WTC11 (cell line): ENCODE measurements at regions not wholly inside any gene's neighbourhood (a gene's known extent, or its start where the extent isn't known, plus 50 kb on each side); places are given as distances from the start of the nearest gene placed in this dataset.

Source experiments
- ATAC-seq: fragments of 200-7000 bp; cut with Tn5 transposase; 2 replicates; pipeline ENCODE4 v1.10.0; 2021; ENCODE audit warnings: mild to moderate bottlenecking, moderate library complexity
- CTCF ChIA-PET: fragments of 300-600 bp; sonication (Branson Sonifier 250); formaldehyde crosslinking; loops from one replicate; lab custom pipeline; 2021; ENCODE audit warnings: antibody characterized with exemption; lab: Charles Lee
- POLR2A ChIA-PET: fragments of 350-600 bp; sonication (Branson Sonifier 250); formaldehyde crosslinking; loops from one replicate; lab custom pipeline; 2021; ENCODE audit warnings: antibody characterized with exemption; lab: Charles Lee
- DNase-seq: peaks from one replicate; pipeline ENCODE4 v3.0.0; 2021; ENCODE audit warnings: low spot score
- H3K27ac Mint-ChIP-seq: 2 replicates; pipeline ENCODE4 v1.8.0; 2021; ENCODE audit warnings: mixed read lengths
- H3K27me3 Mint-ChIP-seq: 2 replicates; pipeline ENCODE4 v1.8.0; 2021; ENCODE audit warnings: low read depth, mild to moderate bottlenecking, moderate library complexity, mixed read lengths
- H3K36me3 Mint-ChIP-seq: 2 replicates; pipeline ENCODE4 v1.8.0; 2021; ENCODE audit warnings: mixed read lengths
- H3K4me1 Mint-ChIP-seq: 2 replicates; pipeline ENCODE4 v1.8.0; 2022; ENCODE audit warnings: mixed read lengths
- H3K4me3 Mint-ChIP-seq: 2 replicates; pipeline ENCODE4 v1.8.0; 2021; ENCODE audit warnings: mild to moderate bottlenecking, moderate library complexity, mixed read lengths
- H3K9me3 Mint-ChIP-seq: 2 replicates; pipeline ENCODE4 v1.8.0; 2021; ENCODE audit warnings: mixed read lengths
- AFF4 ChIP-seq: sonication (generic); formaldehyde crosslinking; IDR thresholded peaks from 2 replicates; pipeline ENCODE4 v1.8.1; 2023; ENCODE audit warnings: mild to moderate bottlenecking, missing genetic modification reagents, borderline replicate concordance
- ATF1 ChIP-seq: sonication (generic); formaldehyde crosslinking; IDR thresholded peaks from 2 replicates; pipeline ENCODE4 v1.8.1; 2023; ENCODE audit warnings: mild to moderate bottlenecking, moderate library complexity, missing genetic modification reagents
- E2F5 ChIP-seq: sonication (generic); formaldehyde crosslinking; IDR thresholded peaks from 2 replicates; pipeline ENCODE4 v1.8.1; 2022; ENCODE audit warnings: mild to moderate bottlenecking, moderate library complexity, missing genetic modification reagents
- ETV6 ChIP-seq: sonication (generic); formaldehyde crosslinking; IDR thresholded peaks from 2 replicates; pipeline ENCODE4 v1.8.1; 2022; ENCODE audit warnings: mild to moderate bottlenecking, missing genetic modification reagents
- FOXP4 ChIP-seq: sonication (generic); formaldehyde crosslinking; IDR thresholded peaks from 2 replicates; pipeline ENCODE4 v1.8.0; 2022; ENCODE audit warnings: mild to moderate bottlenecking, missing genetic modification reagents
- GABPB1 ChIP-seq: sonication (generic); formaldehyde crosslinking; IDR thresholded peaks from 2 replicates; pipeline ENCODE4 v1.8.1; 2023; ENCODE audit warnings: mild to moderate bottlenecking, missing genetic modification reagents
- GRHL2 ChIP-seq: fragments of 250-450 bp; sonication (Bioruptor Pico); IDR thresholded peaks from 2 replicates; pipeline ENCODE4 v1.8.0; 2022; ENCODE audit warnings: mild to moderate bottlenecking, moderate library complexity; ENCODE audit not compliant: insufficient replicate concordance, severe bottlenecking
- IRF1 ChIP-seq: sonication (generic); formaldehyde crosslinking; IDR thresholded peaks from 2 replicates; pipeline ENCODE4 v1.8.0; 2023; ENCODE audit warnings: missing genetic modification reagents
- JAZF1 ChIP-seq: fragments of 250-450 bp; sonication (Bioruptor Pico); IDR thresholded peaks from 2 replicates; pipeline ENCODE4 v1.9.0; 2021; ENCODE audit warnings: moderate library complexity, mild to moderate bottlenecking, inconsistent platforms
- JUN ChIP-seq: sonication (generic); formaldehyde crosslinking; IDR thresholded peaks from 2 replicates; pipeline ENCODE4 v1.8.0; 2023; ENCODE audit warnings: mild to moderate bottlenecking, missing genetic modification reagents
- MAX ChIP-seq: sonication (generic); formaldehyde crosslinking; IDR thresholded peaks from 2 replicates; pipeline ENCODE4 v1.8.0; 2022; ENCODE audit warnings: mild to moderate bottlenecking, missing genetic modification reagents
- MLX ChIP-seq: sonication (generic); formaldehyde crosslinking; IDR thresholded peaks from 2 replicates; pipeline ENCODE4 v1.8.1; 2023; ENCODE audit warnings: mild to moderate bottlenecking, missing genetic modification reagents, moderate library complexity
- MYBL2 ChIP-seq: sonication (generic); formaldehyde crosslinking; IDR thresholded peaks from 2 replicates; pipeline ENCODE4 v1.8.1; 2023; ENCODE audit warnings: mild to moderate bottlenecking, moderate library complexity, missing genetic modification reagents
- OVOL2 ChIP-seq: fragments of 250-450 bp; sonication (Bioruptor Pico); IDR thresholded peaks from 2 replicates; pipeline ENCODE4 v1.9.0; 2021; ENCODE audit warnings: mild to moderate bottlenecking, borderline replicate concordance
- SMAD4 ChIP-seq: sonication (generic); formaldehyde crosslinking; IDR thresholded peaks from 2 replicates; pipeline ENCODE4 v1.8.0; 2022; ENCODE audit warnings: mild to moderate bottlenecking, missing genetic modification reagents
- ZBTB21 ChIP-seq: sonication (generic); formaldehyde crosslinking; IDR thresholded peaks from 2 replicates; pipeline ENCODE4 v1.8.1; 2023; ENCODE audit warnings: mild to moderate bottlenecking, missing genetic modification reagents, borderline replicate concordance
- ZNF263 ChIP-seq: sonication (generic); formaldehyde crosslinking; IDR thresholded peaks from 2 replicates; pipeline ENCODE4 v1.8.1; 2022; ENCODE audit warnings: low read depth, mild to moderate bottlenecking, moderate library complexity, missing genetic modification reagents
- ZNF281 ChIP-seq: sonication (generic); formaldehyde crosslinking; IDR thresholded peaks from 2 replicates; pipeline ENCODE4 v1.8.0; 2023; ENCODE audit warnings: mild to moderate bottlenecking, missing genetic modification reagents
- ZNF416 ChIP-seq: fragments of 250-450 bp; sonication (Bioruptor Pico); IDR thresholded peaks from 2 replicates; pipeline ENCODE4 v1.9.0; 2021; ENCODE audit warnings: mild to moderate bottlenecking, inconsistent platforms

- TF ChIP-seq GRHL2 (CRISPR knock-in tag) (no peak), E2F5 (CRISPR knock-in tag) (no peak)
- TF ChIP-seq, all 79 proteins: peak for 0
Measured at GRCh38 chr2:211093743-211094303, 537.4 kb downstream of the CPS1 start (continued).

GRCh38 chr2:211103989-211104388 is 547.6 kb downstream of the CPS1 start:
- no peak overlapping the region for H3K4me3 Mint-ChIP-seq
- TF ChIP-seq OVOL2 (CRISPR knock-in tag) (no peak), FOXP4 (CRISPR knock-in tag) (no peak), MAX (CRISPR knock-in tag) (no peak), MYBL2 (CRISPR knock-in tag) (no peak), ATF1 (CRISPR knock-in tag) (no peak), ZNF281 (CRISPR knock-in tag) (no peak), JAZF1 (no peak), IRF1 (no peak), ZNF263 (CRISPR knock-in tag) (no peak), ZBTB21 (CRISPR knock-in tag) (no peak), GABPB1 (CRISPR knock-in tag) (no peak)
- H3K36me3 Mint-ChIP-seq = peaks cover 10% of the 10 kb centered on the region
- DNase-seq = no peak
- POLR2A ChIA-PET = no interaction called here
- H3K4me1 Mint-ChIP-seq = no peaks in the 10 kb centered on the region
- no peaks in the 10 kb centered on the region; the same call in 1 of the 2 replicates for H3K27me3 Mint-ChIP-seq
- CTCF ChIA-PET = interaction anchor here (0.8 kb wide), 1 partner anchor 54 kb away, joined by 3 read pairs; no protein-coding TSS in a partner anchor
- H3K27ac Mint-ChIP-seq = no peak overlapping the region
- ATAC-seq = no peak
- peaks cover 20% of the 10 kb centered on the region for H3K9me3 Mint-ChIP-seq

- Mint-ChIP-seq H3K9me3 (peaks cover 5% of the 10 kb centered on the region; the same call in 1 of the 2 replicates), H3K36me3 (no peaks in the 10 kb centered on the region)
- POLR2A ChIA-PET = no interaction called here
- TF ChIP-seq SMAD4 (CRISPR knock-in tag) (no peak), JAZF1 (no peak), ETV6 (CRISPR knock-in tag) (no peak), JUN (CRISPR knock-in tag) (no peak), MLX (CRISPR knock-in tag) (no peak), AFF4 (CRISPR knock-in tag) (no peak), IRF1 (no peak), ZNF416 (CRISPR knock-in tag) (no peak)
Measured at GRCh38 chr2:211113334-211114175, 557.2 kb downstream of the CPS1 start.

More at GRCh38 chr2:211113334-211114175, 557.2 kb downstream of the CPS1 start:
- Mint-ChIP-seq H3K4me1 (no peaks in the 10 kb centered on the region), H3K27ac (no peak overlapping the region), H3K4me3 (no peak overlapping the region), H3K27me3 (no peaks in the 10 kb centered on the region)
- ATAC-seq (no peak), DNase-seq (no peak)
- CTCF ChIA-PET = no interaction called here
